ENCODE measurements at regions not wholly inside any gene's neighbourhood (a gene's known extent, or its start where the extent isn't known, plus 50 kb on each side); places are given as distances from the start of the nearest gene placed in this dataset.

DNA sequence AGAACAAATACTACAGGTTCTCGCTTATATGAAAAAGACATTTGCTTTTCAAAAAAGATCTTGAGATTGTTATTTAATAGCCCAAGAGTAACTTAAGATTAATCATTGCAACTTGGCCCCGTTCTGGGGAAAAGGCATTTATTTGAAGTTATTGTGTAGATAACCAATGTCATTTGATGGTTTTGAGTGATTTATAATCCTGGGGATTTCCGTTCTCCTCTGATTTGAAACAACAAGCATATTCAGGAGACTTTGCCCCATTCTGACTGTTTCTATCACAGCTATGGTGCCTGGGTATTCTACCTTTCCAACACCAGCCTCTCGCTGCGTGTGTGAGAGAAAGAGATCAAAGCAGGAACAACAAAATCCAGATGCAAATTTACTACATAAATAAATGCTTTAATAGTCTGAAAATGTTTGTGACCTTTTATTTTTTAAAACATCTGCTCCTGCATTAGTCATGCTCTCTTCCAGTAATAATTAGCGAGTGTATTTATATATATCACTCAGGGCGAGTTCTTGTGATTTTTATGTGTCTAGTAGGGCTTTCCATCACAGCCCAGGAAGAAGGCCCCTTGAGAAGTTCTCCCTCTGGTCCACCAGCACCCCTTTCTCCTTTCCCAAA is 197.9 kb upstream of the FOXQ1 start:
- TF ChIP-seq BCL11A (tag by site-specific recombination; IDR thresholded peaks at IDR 0.05; ENCODE audit: low read depth), result no peak
- no peak for TF ChIP-seq ZNF121 (tag by site-specific recombination; IDR thresholded peaks at IDR 0.05)
- TF ChIP-seq ZNF560 (tag by site-specific recombination; IDR thresholded peaks at IDR 0.05; ENCODE audit: borderline replicate concordance), result no peak
- no peak for TF ChIP-seq ZNF747 (tag by site-specific recombination; IDR thresholded peaks at IDR 0.05)
- no peak for TF ChIP-seq CTCF (tag by site-specific recombination; IDR thresholded peaks at IDR 0.05)
- TF ChIP-seq, protein P1, sequence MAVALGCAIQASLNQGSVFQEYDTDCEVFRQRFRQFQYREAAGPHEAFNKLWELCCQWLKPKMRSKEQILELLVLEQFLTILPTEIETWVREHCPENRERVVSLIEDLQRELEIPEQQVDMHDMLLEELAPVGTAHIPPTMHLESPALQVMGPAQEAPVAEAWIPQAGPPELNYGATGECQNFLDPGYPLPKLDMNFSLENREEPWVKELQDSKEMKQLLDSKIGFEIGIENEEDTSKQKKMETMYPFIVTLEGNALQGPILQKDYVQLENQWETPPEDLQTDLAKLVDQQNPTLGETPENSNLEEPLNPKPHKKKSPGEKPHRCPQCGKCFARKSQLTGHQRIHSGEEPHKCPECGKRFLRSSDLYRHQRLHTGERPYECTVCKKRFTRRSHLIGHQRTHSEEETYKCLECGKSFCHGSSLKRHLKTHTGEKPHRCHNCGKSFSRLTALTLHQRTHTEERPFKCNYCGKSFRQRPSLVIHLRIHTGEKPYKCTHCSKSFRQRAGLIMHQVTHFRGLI (tag by site-specific recombination; IDR thresholded peaks at IDR 0.05), result no peak
- TF ChIP-seq, protein P2, sequence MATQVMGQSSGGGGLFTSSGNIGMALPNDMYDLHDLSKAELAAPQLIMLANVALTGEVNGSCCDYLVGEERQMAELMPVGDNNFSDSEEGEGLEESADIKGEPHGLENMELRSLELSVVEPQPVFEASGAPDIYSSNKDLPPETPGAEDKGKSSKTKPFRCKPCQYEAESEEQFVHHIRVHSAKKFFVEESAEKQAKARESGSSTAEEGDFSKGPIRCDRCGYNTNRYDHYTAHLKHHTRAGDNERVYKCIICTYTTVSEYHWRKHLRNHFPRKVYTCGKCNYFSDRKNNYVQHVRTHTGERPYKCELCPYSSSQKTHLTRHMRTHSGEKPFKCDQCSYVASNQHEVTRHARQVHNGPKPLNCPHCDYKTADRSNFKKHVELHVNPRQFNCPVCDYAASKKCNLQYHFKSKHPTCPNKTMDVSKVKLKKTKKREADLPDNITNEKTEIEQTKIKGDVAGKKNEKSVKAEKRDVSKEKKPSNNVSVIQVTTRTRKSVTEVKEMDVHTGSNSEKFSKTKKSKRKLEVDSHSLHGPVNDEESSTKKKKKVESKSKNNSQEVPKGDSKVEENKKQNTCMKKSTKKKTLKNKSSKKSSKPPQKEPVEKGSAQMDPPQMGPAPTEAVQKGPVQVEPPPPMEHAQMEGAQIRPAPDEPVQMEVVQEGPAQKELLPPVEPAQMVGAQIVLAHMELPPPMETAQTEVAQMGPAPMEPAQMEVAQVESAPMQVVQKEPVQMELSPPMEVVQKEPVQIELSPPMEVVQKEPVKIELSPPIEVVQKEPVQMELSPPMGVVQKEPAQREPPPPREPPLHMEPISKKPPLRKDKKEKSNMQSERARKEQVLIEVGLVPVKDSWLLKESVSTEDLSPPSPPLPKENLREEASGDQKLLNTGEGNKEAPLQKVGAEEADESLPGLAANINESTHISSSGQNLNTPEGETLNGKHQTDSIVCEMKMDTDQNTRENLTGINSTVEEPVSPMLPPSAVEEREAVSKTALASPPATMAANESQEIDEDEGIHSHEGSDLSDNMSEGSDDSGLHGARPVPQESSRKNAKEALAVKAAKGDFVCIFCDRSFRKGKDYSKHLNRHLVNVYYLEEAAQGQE (tag by site-specific recombination; IDR thresholded peaks at IDR 0.05), result no peak
- no peak for TF ChIP-seq ZNF266 (tag by site-specific recombination; IDR thresholded peaks at IDR 0.05; ENCODE audit: low read depth)
